HEK293T (cell line): ENCODE measurements at regions not wholly inside any gene's neighbourhood (a gene's known extent, or its start where the extent isn't known, plus 50 kb on each side); places are given as distances from the start of the nearest gene placed in this dataset.

Experiments
- ARNT ChIP-seq: fragments of 450-650 bp; IDR thresholded peaks from 2 replicates; pipeline ENCODE4 v1.6.1; 2017; ENCODE audit warnings: mild to moderate bottlenecking
- ELF4 ChIP-seq: fragments of 450-650 bp; IDR thresholded peaks from 2 replicates; pipeline ENCODE4 v1.6.1; 2017; ENCODE audit warnings: antibody characterized with exemption
- FOXA1 ChIP-seq: fragments of 450-650 bp; IDR thresholded peaks from 2 replicates; pipeline ENCODE4 v1.6.1; 2016; ENCODE audit warnings: mild to moderate bottlenecking
- FOXM1 ChIP-seq: fragments of 450-650 bp; IDR thresholded peaks from 2 replicates; pipeline ENCODE4 v1.6.1; 2017; ENCODE audit warnings: mild to moderate bottlenecking, borderline replicate concordance
- LEF1 ChIP-seq: fragments of 450-650 bp; IDR thresholded peaks from 2 replicates; pipeline ENCODE4 v1.6.1; 2017; ENCODE audit warnings: mild to moderate bottlenecking, borderline replicate concordance
- NFRKB ChIP-seq: fragments of 450-650 bp; IDR thresholded peaks from 2 replicates; pipeline ENCODE4 v1.6.1; 2016; ENCODE audit warnings: mild to moderate bottlenecking, moderate library complexity
- SP1 ChIP-seq: fragments of 450-650 bp; IDR thresholded peaks from 2 replicates; pipeline ENCODE4 v1.6.1; 2017

GRCh38 chr21:41639336-41639735 is 127.5 kb downstream of the RIPK4 start:
- no peak for TF ChIP-seq ELF4
- TF ChIP-seq NFRKB, result no peak
- TF ChIP-seq FOXM1, result no peak
- TF ChIP-seq LEF1, result no peak
- no peak for TF ChIP-seq ARNT
- no peak for TF ChIP-seq FOXA1
- TF ChIP-seq SP1, result no peak
